GM23248 (cell line): ENCODE measurements at regions not wholly inside any gene's neighbourhood (a gene's known extent, or its start where the extent isn't known, plus 50 kb on each side); places are given as distances from the start of the nearest gene placed in this dataset.

Experiments used
- DNase-seq: peaks from one replicate; pipeline ENCODE4 v3.0.0-alpha.2; 2015
- H2AFZ ChIP-seq: fragments of 200-600 bp; sonication (generic); 2 replicates; pipeline ENCODE4 v1.6.1; 2016; ENCODE audit warnings: antibody characterized with exemption
- H3F3A ChIP-seq: fragments of 200-600 bp; sonication (generic); 2 replicates; pipeline ENCODE4 v1.6.1; 2016; ENCODE audit warnings: mild to moderate bottlenecking, antibody characterized with exemption, mixed run types; ENCODE audit not compliant: insufficient read depth
- H3K27ac ChIP-seq: fragments of 200-600 bp; sonication (generic); 2 replicates; pipeline ENCODE4 v1.5.1; 2016; ENCODE audit warnings: mild to moderate bottlenecking
- H3K27me3 ChIP-seq: fragments of 200-600 bp; sonication (generic); replicated peaks from 2 replicates; pipeline ENCODE4 v1.6.1; 2016; ENCODE audit warnings: mild to moderate bottlenecking; ENCODE audit not compliant: insufficient read depth
- H3K36me3 ChIP-seq: fragments of 200-600 bp; sonication (generic); 2 replicates; pipeline ENCODE4 v1.6.1; 2016; ENCODE audit warnings: low read depth, mild to moderate bottlenecking
- H3K4me1 ChIP-seq: fragments of 200-600 bp; sonication (generic); 2 replicates; pipeline ENCODE4 v1.6.1; 2016; ENCODE audit warnings: mild to moderate bottlenecking; ENCODE audit not compliant: insufficient read depth
- H3K4me2 ChIP-seq: fragments of 200-600 bp; sonication (generic); one replicate; pipeline ENCODE4 v1.6.1; 2016; ENCODE audit warnings: mild to moderate bottlenecking; ENCODE audit not compliant: unreplicated experiment
- H3K4me3 ChIP-seq: fragments of 200-600 bp; sonication (generic); 2 replicates; pipeline ENCODE4 v1.5.1; 2016; ENCODE audit warnings: mild to moderate bottlenecking
- H3K79me2 ChIP-seq: fragments of 200-600 bp; sonication (generic); 2 replicates; pipeline ENCODE4 v1.6.1; 2016; ENCODE audit warnings: mild to moderate bottlenecking; ENCODE audit not compliant: insufficient read depth
- H3K9ac ChIP-seq: fragments of 200-600 bp; sonication (generic); 2 replicates; pipeline ENCODE4 v1.6.1; 2016; ENCODE audit warnings: mild to moderate bottlenecking
- H3K9me2 ChIP-seq: fragments of 200-600 bp; sonication (generic); 2 replicates; pipeline ENCODE4 v1.6.1; 2016; ENCODE audit warnings: mixed run types, mild to moderate bottlenecking, moderate library complexity; ENCODE audit not compliant: insufficient read depth
- H3K9me3 ChIP-seq: fragments of 200-600 bp; sonication (generic); one replicate; pipeline ENCODE4 v1.6.1; 2017; ENCODE audit warnings: low read depth
- H4K20me1 ChIP-seq: fragments of 200-600 bp; sonication (generic); 2 replicates; pipeline ENCODE4 v1.6.0; 2016; ENCODE audit not compliant: insufficient read depth
- EZH2 ChIP-seq: fragments of 200-600 bp; sonication (generic); IDR thresholded peaks from 2 replicates; pipeline ENCODE4 v1.6.1; 2018; ENCODE audit warnings: antibody characterized with exemption, mild to moderate bottlenecking; ENCODE audit not compliant: insufficient read depth, poor library complexity, severe bottlenecking
- EZH2phosphoT487 ChIP-seq: fragments of 200-600 bp; sonication (generic); IDR thresholded peaks from 2 replicates; pipeline ENCODE4 v1.6.1; 2018; ENCODE audit warnings: antibody characterized with exemption, moderate library complexity, mild to moderate bottlenecking, low read depth; ENCODE audit not compliant: insufficient read depth
- WGBS, 2 experiments: methylation state at CpG; one replicate each; pipeline ENCODE4 v1.1.6; 2015 to 2017; ENCODE audit warnings: low lambda C conversion rate in 2 of 2, low coverage in 1 of 2; ENCODE audit errors: missing lambda C conversion rate in 2 of 2; 5-methylcytosine and 5-hydroxymethylcytosine counted together
- in situ Hi-C: fragments of 300-500 bp; cut with MboI; formaldehyde crosslinking; loops from 2 replicates; pipeline ENCODE4 v1.15.0; 2020

DNA sequence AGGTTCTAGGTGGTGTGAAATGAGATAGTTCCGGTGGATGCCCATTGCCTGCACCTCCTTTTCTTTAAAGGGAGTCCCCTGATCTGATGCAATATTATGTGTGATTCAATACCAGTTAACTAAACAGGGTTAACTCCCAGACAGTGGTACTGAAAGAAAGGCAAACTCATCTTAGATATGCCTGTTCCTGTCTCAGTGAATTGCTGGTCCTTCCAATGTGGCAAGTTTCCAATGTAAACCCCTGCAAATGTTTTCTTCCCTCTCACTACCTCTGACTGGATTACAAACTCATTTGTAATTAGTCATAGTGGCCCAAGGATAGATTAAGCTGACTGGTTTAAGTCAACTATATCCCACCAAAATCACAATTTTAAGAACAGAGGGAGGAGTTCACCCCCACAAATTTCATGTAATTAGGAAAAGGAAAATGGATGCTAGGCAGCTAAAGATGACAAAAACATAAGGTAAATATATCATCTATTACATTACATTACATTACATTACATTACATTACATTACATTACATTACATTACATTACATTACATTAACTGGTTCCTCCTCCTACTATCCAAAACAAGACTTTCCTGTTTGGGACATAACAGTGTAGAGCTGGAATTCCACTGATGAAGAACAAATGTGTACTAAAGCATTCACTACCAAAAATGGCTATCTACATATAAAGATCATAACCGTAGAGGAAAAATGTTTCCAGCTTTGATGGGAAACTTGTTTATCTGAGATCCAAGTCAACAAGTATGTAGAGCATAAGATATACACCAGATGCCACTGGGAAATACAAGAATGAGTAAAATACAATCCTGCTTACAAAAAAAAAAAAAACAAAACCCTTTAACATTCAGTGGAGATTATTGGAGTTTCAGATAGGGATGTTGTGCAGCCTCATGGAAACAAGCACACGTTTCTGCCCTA is 121.5 kb upstream of the SNX2 start:
- H4K20me1 ChIP-seq, result no peaks in the 10 kb centered on the region
- no peak for DNase-seq
- in situ Hi-C loops, result no loop called here

DNA sequence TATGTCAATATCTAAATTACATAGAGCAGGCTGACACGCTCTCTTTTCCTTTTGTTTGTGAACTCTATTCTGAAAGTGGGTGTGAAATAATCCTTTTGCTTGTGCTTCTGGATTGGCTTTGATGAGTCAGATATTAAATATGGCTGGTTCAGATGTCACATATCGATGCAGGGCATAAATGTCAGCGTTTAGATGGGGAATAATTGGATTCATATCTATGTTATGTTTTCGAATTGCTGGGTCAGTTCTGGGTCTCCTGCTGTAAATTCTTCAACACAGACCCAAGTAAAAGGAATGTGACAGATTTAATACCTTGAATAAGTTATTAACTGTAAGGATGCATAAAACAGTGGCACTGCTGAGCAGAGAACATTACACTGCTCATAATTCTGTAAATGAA is 118.7 kb upstream of the SNX2 start:
- Histone ChIP-seq H3K4me1 (no peaks in the 10 kb centered on the region), H3F3A (no peaks in the 10 kb centered on the region), H3K9ac (no peak overlapping the region), H3K4me3 (no peak overlapping the region), H3K27ac (no peak overlapping the region), H3K9me3 (no peaks in the 10 kb centered on the region), H3K9me2 (no peaks in the 10 kb centered on the region), H3K27me3 (no peaks in the 10 kb centered on the region), H3K4me2 (no peak overlapping the region), H2AFZ (no peak overlapping the region), H3K79me2 (no peaks in the 10 kb centered on the region), H3K36me3 (no peaks in the 10 kb centered on the region), H4K20me1 (no peaks in the 10 kb centered on the region)
- peak; percentile 8 for DNase-seq
- TF ChIP-seq EZH2 (no peak), EZH2phosphoT487 (no peak)
- in situ Hi-C loops, result no loop called here
- WGBS, 2 experiments, result 23 to 25% methylated on average over 4 of the region's 4 CpGs

More for the DNA sequence above, 121.5 kb upstream of the SNX2 start:
- H3K9ac ChIP-seq, result no peak overlapping the region
- H2AFZ ChIP-seq, result no peak overlapping the region
- no peaks in the 10 kb centered on the region for H3F3A ChIP-seq
- H3K36me3 ChIP-seq, result no peaks in the 10 kb centered on the region
- H3K4me3 ChIP-seq, result no peak overlapping the region
- no peak overlapping the region for H3K27ac ChIP-seq
- H3K27me3 ChIP-seq, result no peaks in the 10 kb centered on the region
- no peak for TF ChIP-seq EZH2phosphoT487
- TF ChIP-seq EZH2, result no peak
- no peaks in the 10 kb centered on the region for H3K79me2 ChIP-seq
- WGBS, 2 experiments, result 55 to 58% methylated on average over 3 of the region's 3 CpGs
- no peaks in the 10 kb centered on the region for H3K9me2 ChIP-seq
- no peaks in the 10 kb centered on the region for H3K9me3 ChIP-seq
- no peak overlapping the region for H3K4me2 ChIP-seq
- no peaks in the 10 kb centered on the region for H3K4me1 ChIP-seq

DNA sequence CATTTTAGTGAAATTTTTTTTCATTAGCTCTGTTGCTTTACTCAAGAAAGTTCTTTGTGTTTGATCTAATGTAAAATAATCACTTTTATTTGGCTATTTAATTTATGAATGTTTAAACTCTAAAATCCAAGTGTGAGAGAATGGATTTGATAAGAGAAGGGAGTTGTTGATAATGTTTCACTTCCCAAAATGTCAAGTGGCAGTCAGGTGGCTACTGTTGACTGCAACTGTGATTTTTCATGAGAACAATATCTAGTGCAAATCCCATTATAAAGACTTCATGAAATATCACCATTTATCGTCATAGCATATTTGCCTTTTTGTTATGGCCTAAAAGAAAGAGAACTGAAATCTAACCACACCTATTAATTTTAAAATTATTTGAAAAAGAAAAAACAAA is 118.3 kb upstream of the SNX2 start:
- no peaks in the 10 kb centered on the region for H3F3A ChIP-seq
- no peaks in the 10 kb centered on the region for H3K9me2 ChIP-seq
- H3K9me3 ChIP-seq, result no peaks in the 10 kb centered on the region
- H4K20me1 ChIP-seq, result no peaks in the 10 kb centered on the region
- H3K4me3 ChIP-seq, result no peak overlapping the region
- no peaks in the 10 kb centered on the region for H3K27me3 ChIP-seq
- no peak for DNase-seq
- no peaks in the 10 kb centered on the region for H3K4me1 ChIP-seq
- no peaks in the 10 kb centered on the region for H3K36me3 ChIP-seq
- H3K79me2 ChIP-seq, result no peaks in the 10 kb centered on the region
- no peak overlapping the region for H3K4me2 ChIP-seq
- no peak overlapping the region for H2AFZ ChIP-seq
- in situ Hi-C loops, result no loop called here
- H3K9ac ChIP-seq, result no peak overlapping the region
- TF ChIP-seq EZH2 (no peak), EZH2phosphoT487 (no peak)
- no peak overlapping the region for H3K27ac ChIP-seq
- 90 to 94% methylated on average over 1 of the region's 1 CpG for WGBS, 2 experiments

DNA sequence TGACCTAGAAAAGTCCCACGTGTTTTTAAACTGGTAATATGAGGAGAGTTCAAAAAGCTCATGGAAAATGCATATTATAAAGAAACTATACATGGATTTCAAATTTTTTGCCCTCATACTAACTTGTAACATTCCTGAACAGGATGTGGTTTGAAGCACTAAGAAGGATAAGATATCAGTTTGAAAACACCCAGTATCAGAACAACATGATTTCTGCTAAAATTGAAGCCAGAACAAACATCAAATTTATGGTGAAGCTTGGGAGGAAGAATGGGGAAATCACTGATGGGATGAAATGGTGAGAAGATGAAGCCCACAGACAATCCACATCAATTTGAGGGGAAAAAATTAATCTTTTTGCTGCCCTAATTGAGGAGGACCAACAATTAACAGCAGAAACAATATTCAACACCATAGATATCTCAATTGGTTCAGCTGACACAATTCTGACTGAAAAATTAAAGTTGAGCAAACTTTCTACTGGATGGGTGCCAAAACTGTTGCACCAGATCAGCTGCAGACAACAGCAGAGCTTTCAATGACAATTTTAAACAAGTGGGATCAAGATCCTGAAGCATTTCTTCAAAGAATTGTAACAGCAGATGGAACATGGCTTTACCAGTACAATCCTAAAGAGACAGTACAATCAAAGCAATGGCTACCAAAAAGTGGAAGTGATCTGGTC is 113.2 kb upstream of the SNX2 start:
- Histone ChIP-seq H3K4me3 (no peak overlapping the region), H3K79me2 (no peaks in the 10 kb centered on the region), H3K4me2 (no peak overlapping the region), H3K27ac (no peak overlapping the region), H4K20me1 (no peaks in the 10 kb centered on the region), H3K9me2 (no peaks in the 10 kb centered on the region), H3K36me3 (no peaks in the 10 kb centered on the region), H3K4me1 (peaks cover 4% of the 10 kb centered on the region; the same call in 1 of the 2 replicates), H3K27me3 (no peaks in the 10 kb centered on the region), H3K9me3 (no peaks in the 10 kb centered on the region), H3F3A (no peaks in the 10 kb centered on the region), H2AFZ (no peak overlapping the region), H3K9ac (no peak overlapping the region)
- in situ Hi-C loops, result no loop called here
- DNase-seq, result peak; percentile 28
- TF ChIP-seq EZH2, result no peak
- no peak for TF ChIP-seq EZH2phosphoT487
- 23 to 32% methylated on average over 1 of the region's 1 CpG for WGBS, 2 experiments
